ENCODE measurements at regions not wholly inside any gene's neighbourhood (a gene's known extent, or its start where the extent isn't known, plus 50 kb on each side); places are given as distances from the start of the nearest gene placed in this dataset.

DNA sequence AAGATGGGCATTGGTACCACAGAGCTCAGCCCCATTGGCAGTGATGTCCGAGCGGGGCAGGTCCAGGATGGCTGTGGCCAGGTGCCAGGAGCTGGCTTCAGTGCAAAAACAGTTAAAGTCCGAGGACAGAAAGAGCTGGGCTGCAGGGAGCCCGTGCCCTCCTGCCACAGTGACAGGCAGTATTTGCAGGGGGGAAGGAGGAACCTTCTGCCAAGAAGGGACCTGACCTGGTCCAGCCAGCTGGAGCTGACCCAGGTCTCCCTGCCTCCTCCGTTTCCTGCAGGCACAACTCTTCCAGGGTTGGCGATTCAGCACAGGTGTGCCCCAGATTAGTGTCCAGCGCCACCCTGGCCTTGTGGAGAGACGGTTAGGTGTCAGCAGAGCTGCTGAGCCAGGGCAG is 199.0 kb downstream of the ENGASE start:
- no peak for DNase-seq

DNA sequence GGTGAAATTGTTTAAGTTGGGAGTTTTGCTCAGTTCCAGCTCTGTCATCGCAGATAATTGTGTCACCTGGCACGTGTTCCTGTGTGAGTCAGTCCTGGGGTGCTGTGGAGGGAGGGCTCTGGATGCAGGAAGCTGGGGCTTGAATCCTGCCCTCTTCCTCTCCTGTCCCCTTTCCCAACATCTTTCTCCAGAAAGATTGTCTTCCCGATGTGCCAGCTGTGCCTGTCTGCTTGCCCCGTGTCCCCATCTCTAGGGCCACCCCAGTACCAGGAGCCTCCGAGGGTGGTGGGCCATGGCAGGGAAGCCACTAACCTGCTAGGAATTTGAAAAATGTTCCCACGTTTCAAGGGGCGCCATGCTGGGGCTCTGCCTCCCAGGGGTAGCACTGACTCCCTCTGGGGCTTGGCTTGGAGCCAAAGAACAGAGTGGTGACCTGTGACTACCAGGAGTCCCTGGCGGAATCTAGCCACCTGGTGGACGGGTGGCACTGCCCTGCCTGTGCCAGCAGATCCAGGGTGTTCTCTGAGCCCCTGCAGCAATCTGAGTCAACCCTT is 198.1 kb downstream of the ENGASE start:
- no peak for DNase-seq

- DNase-seq = no peak
Observed at GRCh38 chr17:79272220-79272619, 197.6 kb downstream of the ENGASE start.

- DNase-seq = no peak
Observed at GRCh38 chr17:79269620-79270019, 195.0 kb downstream of the ENGASE start.

DNA sequence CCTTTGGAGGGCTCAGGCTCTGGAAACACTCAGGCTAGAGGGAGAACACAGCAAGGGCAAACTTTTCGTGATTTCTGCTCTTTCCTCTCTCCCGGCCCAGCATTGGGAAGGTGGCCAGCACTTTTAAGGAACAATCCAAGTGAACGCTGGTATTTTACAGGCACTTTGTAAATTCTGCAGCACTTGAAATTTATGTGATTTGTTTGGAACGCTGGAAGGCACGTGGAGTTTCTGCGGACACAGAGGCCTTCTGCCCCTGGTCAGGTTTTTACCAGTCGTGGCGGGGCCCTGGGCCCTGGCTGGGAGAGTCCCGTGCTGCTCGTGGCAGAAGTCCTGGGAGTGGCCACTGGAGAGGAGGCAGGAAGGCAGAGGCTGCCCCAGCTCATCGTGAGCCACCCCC is 188.6 kb downstream of the ENGASE start:
- no peak for DNase-seq

- DNase-seq = no peak
Observed at GRCh38 chr17:79262624-79263023, 188.0 kb downstream of the ENGASE start.

- no peak for DNase-seq
Observed at GRCh38 chr17:79261355-79262072, 186.9 kb downstream of the ENGASE start.

DNA sequence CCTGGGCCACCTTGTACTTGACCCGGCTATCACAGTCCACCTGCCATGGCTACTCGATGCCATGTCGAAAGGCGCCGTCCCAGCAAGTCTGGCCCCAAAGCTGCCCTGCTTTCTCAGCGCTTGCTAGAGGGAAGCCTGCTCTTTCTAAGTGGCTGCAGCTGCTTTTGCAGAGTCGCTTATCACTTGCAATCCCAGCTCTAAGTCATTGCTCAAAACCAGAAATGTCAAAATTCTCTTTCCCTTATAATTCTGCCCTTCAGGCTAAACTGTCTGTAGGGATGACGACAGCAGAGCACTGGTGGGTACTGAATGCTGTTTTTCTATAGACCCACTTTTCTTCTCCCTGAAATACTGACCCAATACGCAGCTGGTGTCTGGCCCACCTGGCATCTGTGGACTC is 184.2 kb downstream of the ENGASE start:
- no peak for DNase-seq

DNA sequence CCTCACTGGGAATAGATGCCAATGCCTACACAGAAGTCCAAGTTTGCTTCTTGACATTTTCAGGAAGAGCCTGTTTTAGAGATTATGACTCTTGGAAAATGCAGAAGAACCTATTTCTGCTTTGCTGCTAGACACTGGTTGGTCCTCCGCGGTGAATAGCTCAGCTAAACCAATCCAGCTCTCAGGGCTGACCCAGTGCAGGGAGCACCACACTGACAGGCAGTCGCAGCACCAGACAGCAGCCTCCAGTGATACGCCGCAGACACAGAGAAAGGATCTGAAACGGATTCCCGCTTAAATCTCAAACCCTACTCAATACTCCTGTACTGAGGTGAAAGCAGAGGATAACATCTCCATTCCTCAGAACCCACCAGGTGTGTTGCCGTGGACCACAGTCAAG is 183.4 kb downstream of the ENGASE start:
- no peak for DNase-seq

DNA sequence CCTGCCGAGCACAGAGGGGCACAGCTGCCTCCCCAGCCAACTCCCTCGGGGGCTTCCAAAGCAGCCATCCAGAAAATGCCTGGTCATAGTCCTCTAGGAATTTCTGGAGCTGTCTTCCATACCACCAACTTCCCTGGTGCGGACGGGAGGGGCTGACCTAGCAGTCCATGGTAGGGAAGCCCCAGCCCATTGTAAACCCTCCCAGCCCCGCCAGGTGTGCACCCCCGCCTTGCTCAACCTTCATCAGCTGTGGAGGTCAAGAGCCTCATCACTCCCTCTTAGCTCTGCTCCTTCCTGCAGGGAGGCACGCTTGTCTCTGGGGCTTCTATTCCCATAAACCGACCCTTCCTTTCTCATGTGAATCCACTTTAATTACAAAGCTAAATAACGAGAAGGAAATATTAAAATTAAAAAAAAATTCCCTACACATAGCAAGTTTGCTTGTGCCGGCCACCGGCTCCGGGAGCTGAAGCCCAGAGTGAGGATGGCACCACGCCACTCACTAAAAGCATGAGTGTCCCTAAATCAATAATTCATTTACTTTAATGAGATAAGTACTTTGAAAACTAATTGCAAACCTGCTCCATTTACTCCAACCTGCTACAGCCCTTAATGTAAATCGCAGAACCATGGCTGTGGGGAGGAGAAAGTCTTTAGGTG is 181.4 kb downstream of the ENGASE start:
- no peak for DNase-seq

GRCh38 chr17:79255456-79255855 is 180.8 kb downstream of the ENGASE start:
- DNase-seq = no peak

- DNase-seq = no peak
Observed at GRCh38 chr17:79255046-79255445, 180.4 kb downstream of the ENGASE start.

GRCh38 chr17:79252886-79253285 is 178.3 kb downstream of the ENGASE start:
- no peak for DNase-seq

DNA sequence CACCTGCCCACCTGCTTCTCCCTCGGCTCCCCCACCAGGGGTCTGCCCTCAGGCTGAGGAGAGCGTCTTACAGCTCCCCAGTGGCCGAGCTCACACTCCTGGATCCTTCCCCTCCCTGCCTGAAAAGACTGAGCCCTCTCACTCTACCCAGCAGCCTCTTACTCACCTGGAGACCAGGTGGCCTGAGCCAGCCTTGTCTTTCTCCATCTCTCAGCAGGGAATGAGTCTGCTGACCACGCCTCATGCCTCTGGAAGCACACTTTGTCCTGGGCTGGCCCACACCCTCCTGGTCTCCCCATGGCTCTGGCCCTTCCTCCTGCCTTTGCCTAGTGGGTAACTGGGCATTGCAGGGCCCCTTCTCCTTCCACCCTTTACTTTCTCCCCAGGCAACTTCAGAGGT is 177.2 kb downstream of the ENGASE start:
- DNase-seq = no peak

DNA sequence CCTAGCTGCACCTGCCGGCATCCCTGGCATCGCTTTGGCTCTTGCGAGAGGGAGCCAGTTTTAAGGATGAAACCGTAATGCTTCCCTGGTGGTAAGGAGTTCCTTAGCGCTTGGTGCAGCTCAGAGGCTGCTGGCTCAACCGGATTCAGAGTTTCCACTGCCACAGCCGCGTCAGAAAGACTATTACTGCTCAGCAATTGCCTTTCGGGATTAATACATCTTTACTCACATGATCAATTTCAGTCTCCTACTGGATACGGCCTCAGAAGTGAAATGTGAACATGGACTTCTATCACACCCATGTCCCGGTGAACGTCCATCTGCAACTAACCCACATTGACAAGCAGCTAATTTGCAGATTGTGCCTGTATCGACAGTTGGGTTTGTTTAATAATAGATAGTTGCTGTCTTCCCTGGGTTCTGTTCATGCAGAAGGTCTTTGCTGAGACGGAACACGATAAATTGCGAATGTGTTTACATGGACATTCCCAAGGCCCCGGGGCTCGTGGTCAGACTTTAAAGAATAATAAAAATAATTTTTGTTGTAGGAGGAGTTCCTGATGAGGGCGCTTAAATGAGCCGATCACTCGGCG is 175.4 kb downstream of the ENGASE start:
- DNase-seq = no peak

GRCh38 chr17:79248843-79249493 is 174.3 kb downstream of the ENGASE start:
- DNase-seq = no peak

DNA sequence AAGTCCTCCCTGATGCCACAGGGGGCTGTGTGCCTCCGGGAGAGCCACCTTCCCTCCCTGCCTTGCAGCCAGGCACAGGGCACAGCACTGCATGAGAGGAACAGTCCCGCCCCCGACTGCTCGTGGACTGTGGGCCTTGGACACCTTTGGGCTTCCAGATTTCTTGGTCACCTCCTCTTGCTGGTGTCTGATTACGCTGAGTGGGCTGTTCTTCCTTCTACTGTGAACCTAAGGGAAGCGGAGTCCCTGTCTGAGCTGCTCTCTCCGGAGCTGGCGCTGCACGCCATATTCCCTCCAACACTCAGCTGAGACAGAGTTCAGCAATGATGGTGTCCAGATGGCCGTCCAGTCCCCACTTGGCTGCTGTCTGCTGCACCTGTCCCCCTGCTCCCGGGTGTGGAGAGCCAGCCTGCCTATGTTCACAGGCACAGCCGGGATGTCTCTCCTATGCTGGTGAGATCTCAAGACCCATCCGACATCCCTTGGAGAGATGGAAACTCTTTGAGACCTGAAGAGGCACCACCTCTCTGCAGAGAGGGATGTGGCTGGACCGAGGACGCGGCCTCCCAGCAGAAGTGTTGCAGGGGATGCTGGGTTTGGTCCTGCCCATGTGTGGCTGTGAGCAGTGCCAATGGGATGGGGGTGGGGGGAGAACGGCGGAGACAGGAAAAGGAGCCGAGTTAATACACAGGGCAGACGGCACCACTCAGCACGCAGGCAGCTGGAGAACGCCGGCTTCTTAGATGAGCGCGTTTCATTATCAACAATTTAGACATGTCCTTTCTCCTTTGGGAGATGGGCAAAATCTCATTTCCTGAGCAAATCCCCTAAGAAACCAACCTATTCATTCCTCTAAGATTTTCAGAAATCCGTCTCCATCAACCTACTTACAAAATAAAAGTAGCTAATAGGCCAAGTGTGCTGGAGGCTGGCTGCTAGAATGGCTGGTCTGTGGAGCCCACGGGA is 171.9 kb downstream of the ENGASE start:
- DNase-seq = no peak

- DNase-seq = no peak
Observed at GRCh38 chr17:79244665-79245064, 170.0 kb downstream of the ENGASE start.

- DNase-seq = no peak
Observed at GRCh38 chr17:79243996-79244395, 169.4 kb downstream of the ENGASE start.

DNA sequence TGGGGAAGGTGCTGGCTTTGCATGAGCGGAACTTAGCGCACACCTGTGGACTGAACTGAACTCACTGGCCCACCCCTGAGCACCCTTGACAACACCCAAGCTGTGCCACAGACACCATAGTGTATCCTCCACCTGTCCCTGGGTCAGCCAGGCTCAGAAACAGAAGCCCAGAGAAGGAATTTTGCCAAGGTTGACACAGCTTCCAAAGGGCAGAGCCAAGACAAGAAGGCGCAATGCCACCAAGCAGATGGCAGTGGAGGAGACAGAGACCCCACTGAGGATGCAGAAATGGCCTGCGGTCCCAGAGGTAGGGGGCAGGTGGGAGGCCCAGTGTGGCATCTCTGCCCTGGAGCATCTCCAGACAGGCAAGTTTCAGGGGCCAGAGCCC is 169.0 kb downstream of the ENGASE start:
- DNase-seq = no peak

DNA sequence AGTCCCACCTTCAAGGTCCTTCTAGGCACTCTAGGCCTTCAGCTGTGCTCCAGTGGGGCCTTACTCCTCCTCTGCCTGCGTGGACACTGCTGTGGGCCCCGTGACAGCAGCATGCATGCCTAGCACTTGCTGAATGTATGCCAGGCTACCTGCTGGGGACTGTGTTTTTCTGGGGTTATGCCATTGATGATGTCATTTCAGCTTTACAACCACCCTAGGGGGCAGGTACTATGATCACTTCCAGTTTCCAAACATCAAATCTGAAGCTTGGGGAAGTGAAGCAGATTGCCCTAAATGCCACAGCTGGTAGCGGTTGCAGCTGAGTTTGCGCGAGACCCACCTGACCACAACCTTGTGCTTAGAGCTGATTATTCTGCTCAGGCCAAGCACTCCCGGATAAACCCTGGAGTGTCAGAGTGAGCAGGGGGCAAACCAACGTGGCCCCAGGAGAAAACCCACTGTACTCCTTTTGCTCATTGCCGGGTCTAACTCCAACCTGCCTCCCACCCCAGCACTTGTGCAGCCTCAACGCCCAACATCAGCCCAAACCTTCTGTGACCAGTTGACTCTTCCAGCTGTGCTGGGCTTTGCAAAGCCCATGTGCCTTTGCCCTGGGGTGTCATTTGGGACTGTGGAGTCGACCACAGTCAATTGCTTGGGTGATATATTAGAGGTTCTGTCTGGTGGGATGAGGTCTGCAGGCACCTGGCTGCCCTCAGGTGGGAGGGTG is 168.4 kb downstream of the ENGASE start:
- no peak for DNase-seq

GRCh38 chr17:79242393-79242792 is 167.8 kb downstream of the ENGASE start:
- no peak for DNase-seq

Data from CD4-positive, alpha-beta T cell treated with Interleukin-6 for 4 hours (primary cell).